ENCODE measurements at regions not wholly inside any gene's neighbourhood (a gene's known extent, or its start where the extent isn't known, plus 50 kb on each side); places are given as distances from the start of the nearest gene placed in this dataset.

DNA sequence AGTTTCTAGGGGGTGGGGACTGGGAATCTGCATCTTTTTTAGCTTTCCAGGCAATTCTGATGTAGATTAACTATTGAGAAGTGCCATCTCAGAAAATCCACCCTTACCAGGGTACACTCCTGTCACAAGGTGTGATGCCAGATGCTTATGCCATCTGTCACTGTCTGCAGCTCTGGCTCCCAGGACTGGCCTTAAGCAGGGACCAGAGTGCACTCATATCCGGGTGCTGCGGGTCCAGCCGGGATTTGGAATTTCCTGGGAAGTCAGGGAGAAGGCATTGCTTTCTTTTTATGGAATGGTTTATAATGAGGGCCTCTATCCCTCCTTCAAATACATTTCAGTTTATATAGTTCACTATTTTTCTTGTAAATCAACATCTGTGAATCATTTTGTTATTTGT is 92.6 kb downstream of the TMEM174 start:
- TF ChIP-seq, protein P1, sequence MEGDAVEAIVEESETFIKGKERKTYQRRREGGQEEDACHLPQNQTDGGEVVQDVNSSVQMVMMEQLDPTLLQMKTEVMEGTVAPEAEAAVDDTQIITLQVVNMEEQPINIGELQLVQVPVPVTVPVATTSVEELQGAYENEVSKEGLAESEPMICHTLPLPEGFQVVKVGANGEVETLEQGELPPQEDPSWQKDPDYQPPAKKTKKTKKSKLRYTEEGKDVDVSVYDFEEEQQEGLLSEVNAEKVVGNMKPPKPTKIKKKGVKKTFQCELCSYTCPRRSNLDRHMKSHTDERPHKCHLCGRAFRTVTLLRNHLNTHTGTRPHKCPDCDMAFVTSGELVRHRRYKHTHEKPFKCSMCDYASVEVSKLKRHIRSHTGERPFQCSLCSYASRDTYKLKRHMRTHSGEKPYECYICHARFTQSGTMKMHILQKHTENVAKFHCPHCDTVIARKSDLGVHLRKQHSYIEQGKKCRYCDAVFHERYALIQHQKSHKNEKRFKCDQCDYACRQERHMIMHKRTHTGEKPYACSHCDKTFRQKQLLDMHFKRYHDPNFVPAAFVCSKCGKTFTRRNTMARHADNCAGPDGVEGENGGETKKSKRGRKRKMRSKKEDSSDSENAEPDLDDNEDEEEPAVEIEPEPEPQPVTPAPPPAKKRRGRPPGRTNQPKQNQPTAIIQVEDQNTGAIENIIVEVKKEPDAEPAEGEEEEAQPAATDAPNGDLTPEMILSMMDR (IDR thresholded peaks at IDR 0.05; ENCODE audit: poor library complexity) = no peak
- TF ChIP-seq EZH2phosphoT487 (IDR thresholded peaks at IDR 0.05; ENCODE audit: low read depth, severe bottlenecking, unreplicated experiment) (no peak), EZH2 (IDR thresholded peaks at IDR 0.05; ENCODE audit: borderline replicate concordance) (no peak)
